Activated T-cell treated with anti-CD3 and anti-CD28 coated beads, Interleukin-2, amount 50 U/mL, for 4 hours (primary cell): ENCODE measurements at regions not wholly inside any gene's neighbourhood (a gene's known extent, or its start where the extent isn't known, plus 50 kb on each side); places are given as distances from the start of the nearest gene placed in this dataset.
"Not testable (repeated sequence)": the region's sequence is repeated elsewhere in the genome, so short reads cannot be mapped to it uniquely, and the experiment has no call there.

ENCODE experiments used
- ATAC-seq, 2 donors: fragments of 200-7000 bp; cut with Tn5 transposase; one replicate each; pipeline ENCODE4 v1.10.0; 2021
- DNase-seq: peaks from one replicate; pipeline ENCODE4 v3.0.0-alpha.2; 2020
- H3K27me3 Mint-ChIP-seq: one replicate; pipeline ENCODE4 v1.8.0; 2021; ENCODE audit warnings: low read depth, mixed read lengths
- H3K36me3 Mint-ChIP-seq: one replicate; pipeline ENCODE4 v1.8.0; 2022; ENCODE audit warnings: mixed read lengths; ENCODE audit not compliant: insufficient read depth
- H3K4me1 Mint-ChIP-seq: one replicate; pipeline ENCODE4 v1.8.0; 2021; ENCODE audit warnings: low read depth, mixed read lengths
- H3K4me3 Mint-ChIP-seq: one replicate; pipeline ENCODE4 v1.8.0; 2021; ENCODE audit warnings: mild to moderate bottlenecking, moderate library complexity, mixed read lengths
- H3K9me3 Mint-ChIP-seq: one replicate; pipeline ENCODE4 v1.8.0; 2021; ENCODE audit warnings: mixed read lengths

GRCh38 chr1:81305997-81306452 is 494.7 kb upstream of the ADGRL2 start:
- Mint-ChIP-seq H3K9me3 (no peaks in the 10 kb centered on the region), H3K27me3 (no peaks in the 10 kb centered on the region), H3K36me3 (no peaks in the 10 kb centered on the region), H3K4me3 (no peak overlapping the region), H3K4me1 (no peaks in the 10 kb centered on the region)
- DNase-seq (no peak), ATAC-seq (no peak)

DNA sequence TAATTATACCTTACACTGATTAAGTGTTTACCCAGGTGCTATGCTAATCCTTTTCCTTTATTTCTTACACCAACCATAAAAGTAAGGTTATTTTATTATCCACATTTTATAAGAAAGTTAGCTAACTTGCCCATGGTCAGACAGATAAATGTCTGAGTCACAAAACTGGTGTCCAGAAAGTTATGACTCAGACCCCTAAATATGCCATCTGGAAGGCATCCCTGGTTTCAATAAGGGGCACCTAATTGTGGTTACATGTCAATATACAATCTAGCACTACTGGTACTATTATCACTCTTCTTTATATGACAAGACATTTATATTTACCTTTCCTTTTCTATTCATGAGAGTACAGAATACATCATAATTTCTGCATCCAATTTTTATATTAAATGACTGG is 496.5 kb upstream of the ADGRL2 start:
- no peak for ATAC-seq
- no peaks in the 10 kb centered on the region for H3K9me3 Mint-ChIP-seq
- H3K4me1 Mint-ChIP-seq = no peaks in the 10 kb centered on the region
- no peaks in the 10 kb centered on the region for H3K36me3 Mint-ChIP-seq
- H3K4me3 Mint-ChIP-seq = no peak overlapping the region
- no peaks in the 10 kb centered on the region for H3K27me3 Mint-ChIP-seq
- no peak for DNase-seq

GRCh38 chr1:81299892-81300291 is 500.8 kb upstream of the ADGRL2 start:
- H3K4me1 Mint-ChIP-seq = no peaks in the 10 kb centered on the region
- H3K4me3 Mint-ChIP-seq = no peak overlapping the region
- ATAC-seq (no peak), DNase-seq (no peak)
- H3K9me3 Mint-ChIP-seq = no peaks in the 10 kb centered on the region
- no peaks in the 10 kb centered on the region for H3K27me3 Mint-ChIP-seq
- no peaks in the 10 kb centered on the region for H3K36me3 Mint-ChIP-seq

DNA sequence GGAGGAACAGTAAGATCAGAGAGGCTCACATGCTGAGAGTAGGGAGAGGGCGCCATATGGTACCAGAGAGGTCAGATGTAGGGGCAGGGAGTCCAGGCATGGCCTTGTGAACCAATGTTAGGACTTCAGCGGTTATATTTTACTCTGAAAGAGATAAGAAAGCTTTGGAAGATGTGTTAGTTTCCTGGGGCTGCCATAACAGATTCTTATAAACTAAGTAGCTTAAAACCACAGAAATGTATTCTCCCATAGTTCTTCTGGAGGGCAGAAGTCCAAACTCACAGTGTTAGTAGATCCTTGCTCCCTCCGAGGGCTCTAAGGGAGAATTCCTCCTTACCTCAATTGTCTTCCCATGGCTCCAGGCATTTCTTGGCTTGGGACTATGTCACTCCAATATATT is 502.5 kb upstream of the ADGRL2 start:
- H3K27me3 Mint-ChIP-seq = no peaks in the 10 kb centered on the region
- no peaks in the 10 kb centered on the region for H3K4me1 Mint-ChIP-seq
- H3K4me3 Mint-ChIP-seq = no peak overlapping the region
- ATAC-seq = no peak
- no peaks in the 10 kb centered on the region for H3K36me3 Mint-ChIP-seq
- H3K9me3 Mint-ChIP-seq = no peaks in the 10 kb centered on the region
- DNase-seq = no peak

GRCh38 chr1:81296601-81297000 is 504.1 kb upstream of the ADGRL2 start:
- no peaks in the 10 kb centered on the region for H3K36me3 Mint-ChIP-seq
- no peak for DNase-seq
- H3K9me3 Mint-ChIP-seq = no peaks in the 10 kb centered on the region
- H3K27me3 Mint-ChIP-seq = no peaks in the 10 kb centered on the region
- no peaks in the 10 kb centered on the region for H3K4me1 Mint-ChIP-seq
- no peak overlapping the region for H3K4me3 Mint-ChIP-seq
- no peak for ATAC-seq

- DNase-seq (no peak), ATAC-seq (no peak)
- Mint-ChIP-seq H3K4me3 (no peak overlapping the region), H3K4me1 (no peaks in the 10 kb centered on the region), H3K9me3 (no peaks in the 10 kb centered on the region), H3K36me3 (no peaks in the 10 kb centered on the region), H3K27me3 (no peaks in the 10 kb centered on the region)
Measured at GRCh38 chr1:81290326-81290725, 510.4 kb upstream of the ADGRL2 start.

DNA sequence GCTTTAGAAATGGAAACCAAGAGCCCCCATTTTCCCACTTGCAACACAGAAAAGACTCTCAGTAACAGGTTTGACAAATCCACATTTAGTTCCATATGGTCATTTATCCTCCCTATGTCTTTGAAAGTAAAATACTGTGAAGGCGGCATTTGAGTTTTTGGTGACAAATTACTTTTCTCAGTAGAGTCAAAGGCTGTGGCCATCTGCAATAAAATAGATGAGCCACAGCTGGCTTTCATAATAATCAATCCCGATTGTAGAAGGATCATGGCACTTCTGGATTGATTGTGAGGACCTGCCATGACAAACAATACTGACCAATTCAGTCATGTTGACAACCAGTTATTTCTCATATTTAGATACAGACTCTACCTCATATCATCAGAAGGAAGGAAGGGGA is 512.0 kb upstream of the ADGRL2 start:
- Mint-ChIP-seq H3K4me1 (no peaks in the 10 kb centered on the region), H3K9me3 (no peaks in the 10 kb centered on the region), H3K36me3 (no peaks in the 10 kb centered on the region), H3K27me3 (no peaks in the 10 kb centered on the region), H3K4me3 (no peak overlapping the region)
- no peak for ATAC-seq
- DNase-seq = no peak

DNA sequence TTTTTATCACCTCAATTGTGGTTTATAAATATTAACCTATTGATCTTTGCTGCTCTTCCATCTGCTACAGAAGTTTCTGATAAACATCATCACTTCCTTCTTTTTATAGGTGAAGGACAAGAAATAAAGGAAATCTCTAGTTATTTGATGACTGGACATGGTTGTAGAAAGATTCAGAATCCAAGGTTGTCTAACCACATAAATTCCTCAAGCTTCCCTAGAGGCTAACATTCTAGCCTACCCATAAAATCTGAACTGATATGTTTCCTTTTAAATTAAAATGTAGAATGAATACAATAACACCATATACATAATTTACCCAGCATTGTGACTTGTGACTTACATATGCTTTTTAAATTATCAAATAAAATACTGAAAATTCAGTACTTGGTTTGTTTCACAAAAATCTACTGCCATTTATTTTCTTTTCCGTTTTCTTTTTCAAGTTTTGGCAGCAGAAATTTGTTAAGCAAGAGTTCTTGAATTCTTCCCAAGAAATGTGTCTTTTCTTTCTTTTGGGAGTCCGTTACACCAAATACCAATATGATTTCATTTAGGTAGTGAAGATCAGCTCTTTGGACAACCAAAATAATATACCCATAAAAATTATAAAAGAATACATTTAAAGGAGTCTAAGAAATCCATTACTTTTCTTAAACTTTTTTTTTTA is 513.2 kb upstream of the ADGRL2 start:
- Mint-ChIP-seq H3K9me3 (no peaks in the 10 kb centered on the region), H3K27me3 (no peaks in the 10 kb centered on the region), H3K4me1 (no peaks in the 10 kb centered on the region)

DNA sequence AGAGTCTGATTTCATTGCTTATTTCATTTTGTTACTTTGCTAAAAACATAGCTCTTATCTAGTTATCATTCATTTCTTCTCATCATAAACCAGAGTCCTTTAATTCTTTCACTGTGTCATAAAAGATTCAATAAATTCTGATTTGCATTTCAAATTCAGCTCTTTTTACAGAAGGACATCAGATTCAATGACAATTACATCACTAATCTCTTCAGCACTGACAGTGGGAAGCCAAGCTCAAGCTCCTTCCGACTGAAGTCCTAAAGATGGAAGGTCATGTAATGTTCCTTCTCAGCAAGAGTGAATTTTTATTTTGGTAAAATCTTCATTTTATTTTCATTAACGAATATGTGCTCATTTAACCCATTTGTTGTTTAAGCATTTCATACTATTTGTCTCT is 530.7 kb upstream of the ADGRL2 start:
- Mint-ChIP-seq H3K9me3 (peaks cover 6% of the 10 kb centered on the region), H3K36me3 (no peaks in the 10 kb centered on the region), H3K4me3 (no peak overlapping the region), H3K27me3 (no peaks in the 10 kb centered on the region), H3K4me1 (no peaks in the 10 kb centered on the region)
- DNase-seq (no peak), ATAC-seq (no peak)

More for the DNA sequence above, 513.2 kb upstream of the ADGRL2 start:
- Mint-ChIP-seq H3K4me3 (no peak overlapping the region), H3K36me3 (no peaks in the 10 kb centered on the region)
- no peak for DNase-seq
- no peak for ATAC-seq

DNA sequence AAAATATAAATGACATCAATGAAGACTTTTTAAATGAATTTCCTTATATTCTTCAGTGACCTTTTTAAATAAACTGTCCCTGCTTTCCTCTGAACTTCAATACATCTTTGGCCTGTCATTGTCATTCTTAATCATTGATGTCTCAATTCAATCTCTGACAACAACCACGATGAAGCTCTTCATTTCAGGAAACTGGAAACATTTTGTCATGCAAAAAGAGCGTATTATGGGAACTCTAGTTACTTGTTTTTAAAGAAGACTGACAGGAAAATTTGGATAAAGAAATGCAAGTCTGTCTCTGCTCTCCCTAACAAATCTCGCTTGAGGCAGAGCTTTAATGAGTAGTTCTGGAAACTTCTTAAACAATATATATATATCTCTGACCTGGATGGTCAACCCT is 535.8 kb upstream of the ADGRL2 start:
- peaks cover 9% of the 10 kb centered on the region for H3K9me3 Mint-ChIP-seq
- ATAC-seq (no peak), DNase-seq (no peak)
- no peaks in the 10 kb centered on the region for H3K27me3 Mint-ChIP-seq
- no peaks in the 10 kb centered on the region for H3K4me1 Mint-ChIP-seq
- no peak overlapping the region for H3K4me3 Mint-ChIP-seq
- no peaks in the 10 kb centered on the region for H3K36me3 Mint-ChIP-seq

- no peak for DNase-seq
- Mint-ChIP-seq H3K4me3 (no peak overlapping the region), H3K9me3 (peaks cover 12% of the 10 kb centered on the region), H3K36me3 (no peaks in the 10 kb centered on the region), H3K4me1 (no peaks in the 10 kb centered on the region), H3K27me3 (no peaks in the 10 kb centered on the region)
- no peak for ATAC-seq
Measured at GRCh38 chr1:81259625-81260411, 540.9 kb upstream of the ADGRL2 start.

- H3K4me1 Mint-ChIP-seq = no peaks in the 10 kb centered on the region
- no peaks in the 10 kb centered on the region for H3K27me3 Mint-ChIP-seq
- no peak overlapping the region for H3K4me3 Mint-ChIP-seq
- H3K36me3 Mint-ChIP-seq = no peaks in the 10 kb centered on the region
- ATAC-seq (no peak), DNase-seq (no peak)
- peaks cover 14% of the 10 kb centered on the region for H3K9me3 Mint-ChIP-seq
Measured at GRCh38 chr1:81254560-81254959, 546.2 kb upstream of the ADGRL2 start.

DNA sequence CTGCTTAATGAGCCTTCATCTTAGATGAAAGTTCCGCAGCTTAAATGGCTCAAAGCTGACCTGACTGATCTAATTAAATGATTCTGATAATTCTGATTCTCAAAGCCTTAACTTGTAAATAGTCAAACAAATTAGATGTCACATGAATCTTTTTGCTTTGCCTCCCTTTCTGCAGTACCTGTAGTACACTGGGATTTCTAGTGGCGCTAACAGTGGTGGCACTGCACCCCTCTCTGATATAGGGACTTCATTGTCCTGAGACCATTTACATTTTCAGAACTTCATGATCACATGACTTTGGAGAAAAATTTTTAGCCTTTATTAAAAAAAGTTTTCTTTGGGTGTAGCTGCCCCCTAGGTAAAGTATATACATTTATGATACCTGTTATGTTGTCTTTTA is 546.7 kb upstream of the ADGRL2 start:
- ATAC-seq (no peak), DNase-seq (no peak)
- no peaks in the 10 kb centered on the region for H3K36me3 Mint-ChIP-seq
- H3K4me3 Mint-ChIP-seq = no peak overlapping the region
- H3K9me3 Mint-ChIP-seq = peaks cover 18% of the 10 kb centered on the region
- H3K27me3 Mint-ChIP-seq = no peaks in the 10 kb centered on the region
- H3K4me1 Mint-ChIP-seq = no peaks in the 10 kb centered on the region

DNA sequence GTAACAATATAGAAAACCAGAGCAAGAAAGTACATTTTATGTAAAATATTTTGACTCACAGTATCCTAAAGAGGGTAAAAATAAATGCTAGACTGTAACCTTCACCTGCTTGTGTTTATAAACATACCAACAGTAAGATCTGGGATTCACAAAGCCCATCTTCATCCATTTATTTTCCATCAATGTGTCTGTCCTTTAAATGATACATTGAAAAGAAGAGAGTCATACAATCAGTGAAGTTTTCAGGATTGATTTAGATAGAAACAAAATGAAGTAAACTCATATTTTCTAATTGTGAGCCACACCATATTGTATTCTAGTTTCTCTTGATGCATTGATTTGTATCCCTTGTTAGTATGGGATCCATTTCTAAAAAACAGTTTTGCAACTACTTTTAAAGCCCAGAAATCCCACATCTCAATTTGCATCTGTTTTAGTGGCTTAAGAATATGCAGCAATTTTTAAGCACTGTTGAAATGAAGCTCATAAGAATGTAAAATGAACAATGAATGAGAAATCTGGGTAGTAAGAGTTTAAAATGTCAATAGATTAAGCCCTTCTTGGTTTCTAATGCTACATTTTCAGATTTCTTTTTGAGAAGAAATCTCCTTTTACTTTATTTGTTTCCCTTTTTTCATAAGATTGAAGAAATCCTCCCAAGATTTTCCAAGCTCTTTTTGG is 548.1 kb upstream of the ADGRL2 start:
- Mint-ChIP-seq H3K27me3 (no peaks in the 10 kb centered on the region), H3K36me3 (no peaks in the 10 kb centered on the region), H3K4me3 (no peak overlapping the region), H3K4me1 (no peaks in the 10 kb centered on the region), H3K9me3 (peaks cover 28% of the 10 kb centered on the region)
- DNase-seq (no peak), ATAC-seq (no peak)

- not testable (repeated sequence) for H3K36me3 Mint-ChIP-seq, H3K4me3 Mint-ChIP-seq, H3K27me3 Mint-ChIP-seq, DNase-seq, ATAC-seq, H3K4me1 Mint-ChIP-seq
- peaks cover 39% of the 10 kb centered on the region for H3K9me3 Mint-ChIP-seq
Measured at GRCh38 chr1:81250825-81251224, 549.9 kb upstream of the ADGRL2 start.
